ENCODE measurements at regions not wholly inside any gene's neighbourhood (a gene's known extent, or its start where the extent isn't known, plus 50 kb on each side); places are given as distances from the start of the nearest gene placed in this dataset.

DNA sequence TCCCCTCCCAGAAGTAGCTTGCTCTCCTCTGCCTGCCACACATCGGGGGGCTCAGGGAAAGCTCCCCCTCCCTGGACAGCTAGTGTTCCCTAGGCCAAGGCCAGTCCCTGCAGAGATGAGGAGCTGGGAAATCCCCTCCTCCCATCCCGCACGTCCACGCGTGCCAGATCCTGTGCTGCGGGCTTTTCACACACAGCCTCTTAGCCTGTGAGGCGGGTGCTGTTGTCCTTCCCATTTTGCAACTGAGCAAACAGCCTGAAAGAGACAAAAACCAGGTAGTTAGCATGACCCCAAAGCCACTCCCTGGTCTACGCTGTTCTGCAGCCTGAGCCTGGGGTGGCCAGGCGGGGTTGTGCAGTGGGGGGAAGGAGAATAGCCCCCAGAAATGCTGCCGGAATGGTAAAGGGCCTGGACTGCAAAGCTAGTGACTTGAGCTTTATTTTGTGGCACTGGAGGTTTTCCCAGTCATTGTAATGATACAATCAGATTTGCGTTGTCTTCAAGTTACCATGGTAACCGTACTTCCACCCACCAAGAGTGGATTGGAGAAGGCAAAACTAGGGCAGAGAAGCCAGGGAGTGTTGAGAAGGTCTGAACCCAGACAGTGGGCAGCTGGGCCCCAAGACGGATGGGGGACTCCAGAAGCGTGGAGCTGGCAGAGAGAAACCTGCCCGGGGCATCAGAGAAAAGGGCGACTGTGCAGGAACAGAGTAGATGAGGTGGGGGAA, 98.6 kb upstream of the KCTD7 start:
- POLR2A ChIA-PET = no interaction called here
- FAIRE-seq = no peak

More for the DNA sequence above, 98.6 kb upstream of the KCTD7 start:
- H3K79me2 ChIP-seq (ENCODE audit: control insufficient read depth, insufficient read depth, low read length) = no peaks in the 10 kb centered on the region
- no peaks in the 10 kb centered on the region for H4K20me1 ChIP-seq (replicated peaks; ENCODE audit: control insufficient read depth, extremely low read depth, insufficient read depth, low read length)
- no peaks in the 10 kb centered on the region for H3K9me1 ChIP-seq (replicated peaks; ENCODE audit: control insufficient read depth, extremely low read depth, insufficient read depth, low read length)
- no peak for DNase-seq (ENCODE audit: low read depth, low spot score)
- CTCF ChIA-PET = interaction anchor here (0.5 to 1.5 kb wide), 2 partner anchors 86 to 499 kb away, joined by 3 to 6 read pairs; no protein-coding TSS in a partner anchor
- no TSS peak for BruUV-seq (replicated peaks)
- no peaks in the 10 kb centered on the region for H3K9me3 ChIP-seq (replicated peaks; ENCODE audit: control insufficient read depth, insufficient read depth, low read length)
- no peaks in the 10 kb centered on the region for H3K4me1 ChIP-seq (ENCODE audit: control insufficient read depth, extremely low read depth, insufficient read depth, low read length)
- dilution Hi-C loops (cut with MboI; ENCODE audit: extremely low pct_ligation_motif_present, low sequenced_read_pairs) = no loop called here
- no peak overlapping the region for H3K27ac ChIP-seq (ENCODE audit: insufficient read depth, low read depth, low read length)
- H3K36me3 ChIP-seq (ENCODE audit: control insufficient read depth in 2 of 2, extremely low read depth in 1 of 2, insufficient read depth in 2 of 2, low read length in 2 of 2) = no peaks in the 10 kb centered on the region
- intact Hi-C loops (cut with micrococcal nuclease) = no loop called here
- H3K4me2 ChIP-seq (ENCODE audit: insufficient read depth, low read length) = no peak overlapping the region
- no peak overlapping the region for H3K4me3 ChIP-seq (replicated peaks in 1 of 3; ENCODE audit: insufficient read depth in 1 of 3, low read depth in 1 of 3, low read length in 3 of 3)
- H3K27me3 ChIP-seq (ENCODE audit: control insufficient read depth in 2 of 2, insufficient read depth in 2 of 2, low read length in 2 of 2) = no peaks in the 10 kb centered on the region
- H3K9ac ChIP-seq (replicated peaks; ENCODE audit: extremely low read depth, insufficient read depth, low read length) = no peak overlapping the region
- no peak for TF ChIP-seq MAX (IDR thresholded peaks at IDR 0.05; ENCODE audit: insufficient read depth, insufficient read length)
- TF ChIP-seq, protein P1, sequence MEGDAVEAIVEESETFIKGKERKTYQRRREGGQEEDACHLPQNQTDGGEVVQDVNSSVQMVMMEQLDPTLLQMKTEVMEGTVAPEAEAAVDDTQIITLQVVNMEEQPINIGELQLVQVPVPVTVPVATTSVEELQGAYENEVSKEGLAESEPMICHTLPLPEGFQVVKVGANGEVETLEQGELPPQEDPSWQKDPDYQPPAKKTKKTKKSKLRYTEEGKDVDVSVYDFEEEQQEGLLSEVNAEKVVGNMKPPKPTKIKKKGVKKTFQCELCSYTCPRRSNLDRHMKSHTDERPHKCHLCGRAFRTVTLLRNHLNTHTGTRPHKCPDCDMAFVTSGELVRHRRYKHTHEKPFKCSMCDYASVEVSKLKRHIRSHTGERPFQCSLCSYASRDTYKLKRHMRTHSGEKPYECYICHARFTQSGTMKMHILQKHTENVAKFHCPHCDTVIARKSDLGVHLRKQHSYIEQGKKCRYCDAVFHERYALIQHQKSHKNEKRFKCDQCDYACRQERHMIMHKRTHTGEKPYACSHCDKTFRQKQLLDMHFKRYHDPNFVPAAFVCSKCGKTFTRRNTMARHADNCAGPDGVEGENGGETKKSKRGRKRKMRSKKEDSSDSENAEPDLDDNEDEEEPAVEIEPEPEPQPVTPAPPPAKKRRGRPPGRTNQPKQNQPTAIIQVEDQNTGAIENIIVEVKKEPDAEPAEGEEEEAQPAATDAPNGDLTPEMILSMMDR (IDR thresholded peaks at IDR 0.05; ENCODE audit: extremely low read depth in 1 of 2, insufficient read depth in 1 of 2, low read depth in 1 of 2, low read length in 2 of 2) = no peak
- no peak for TF ChIP-seq FOS (IDR thresholded peaks at IDR 0.05; ENCODE audit: borderline replicate concordance, insufficient read depth, low read length)
- no peak overlapping the region for H2AFZ ChIP-seq (ENCODE audit: low read depth, low read length)
